KOPT-K1 (cell line): ENCODE measurements at regions not wholly inside any gene's neighbourhood (a gene's known extent, or its start where the extent isn't known, plus 50 kb on each side); places are given as distances from the start of the nearest gene placed in this dataset.
"Not testable (repeated sequence)": the region's sequence is repeated elsewhere in the genome, so short reads cannot be mapped to it uniquely, and the experiment has no call there.

ENCODE experiments used
- H3K27ac ChIP-seq: fragments of 200-600 bp; sonication (generic); 2 replicates; pipeline ENCODE4 v1.5.1; 2016; ENCODE audit warnings: antibody characterized with exemption, mild to moderate bottlenecking, low read depth, low read length; ENCODE audit not compliant: poor library complexity, severe bottlenecking
- H3K36me3 ChIP-seq: fragments of 200-600 bp; sonication (generic); 2 replicates; pipeline ENCODE4 v1.5.1; 2017; ENCODE audit warnings: antibody characterized with exemption, mild to moderate bottlenecking, low read length, moderate library complexity; ENCODE audit not compliant: insufficient read depth
- H3K9me3 ChIP-seq: fragments of 200-600 bp; sonication (generic); 2 replicates; pipeline ENCODE4 v1.5.1; 2017; ENCODE audit warnings: antibody characterized with exemption, low read length, mild to moderate bottlenecking; ENCODE audit not compliant: insufficient read depth, poor library complexity, severe bottlenecking

DNA sequence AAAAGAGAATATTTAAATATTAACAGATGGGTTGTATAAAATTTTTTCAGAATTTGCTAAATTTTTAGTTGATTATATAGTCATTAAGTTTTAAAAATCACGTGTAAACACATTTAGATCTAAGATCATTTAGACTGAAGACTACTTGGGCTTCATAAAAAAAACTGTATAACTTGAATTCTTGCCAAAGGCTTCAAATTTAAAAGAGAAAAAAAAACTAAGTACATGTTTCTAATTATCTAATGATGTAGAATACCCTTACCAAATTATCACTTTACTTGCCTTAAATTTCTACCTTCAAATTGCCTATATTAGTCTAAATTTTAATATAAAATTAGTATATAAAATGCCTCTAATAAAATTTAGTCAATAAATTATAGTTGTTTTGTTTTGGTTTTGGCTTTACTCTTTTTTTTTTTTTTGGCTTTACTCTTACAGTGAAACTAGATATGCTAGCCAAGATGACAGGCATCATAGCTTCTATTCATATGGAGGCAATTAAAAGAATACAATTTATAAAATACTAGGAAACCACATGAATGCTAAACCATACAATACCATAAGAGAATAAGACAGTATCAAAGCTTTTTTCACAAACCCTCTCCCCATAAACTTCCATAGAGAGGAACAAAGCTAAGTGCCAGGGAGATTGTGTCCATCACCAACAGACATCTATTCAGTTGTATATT lies 183.1 kb upstream of the KCNMB2 start:
- H3K27ac ChIP-seq: no peak overlapping the region
- no peaks in the 10 kb centered on the region for H3K9me3 ChIP-seq
- H3K36me3 ChIP-seq: no peaks in the 10 kb centered on the region

DNA sequence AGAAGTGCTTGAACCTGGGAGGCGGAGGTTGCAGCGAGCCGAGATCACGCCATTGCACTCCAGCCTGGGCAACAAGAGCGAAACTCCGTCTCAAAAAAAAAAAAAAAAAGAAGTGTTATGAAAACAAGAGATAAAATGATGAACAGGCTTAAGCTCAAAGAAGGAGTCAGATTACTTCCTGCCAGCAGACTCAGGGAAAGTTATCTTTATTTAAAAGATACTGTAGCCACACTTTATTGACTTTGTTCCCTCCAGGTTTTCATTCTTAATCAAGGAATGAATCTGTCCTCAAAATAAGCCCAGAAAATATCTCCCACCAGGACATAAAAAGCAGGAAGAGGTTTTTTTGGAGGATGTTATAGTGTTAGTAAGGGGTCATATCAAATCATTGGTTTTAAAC lies 176.5 kb upstream of the KCNMB2 start:
- Histone ChIP-seq H3K36me3 (no peaks in the 10 kb centered on the region), H3K9me3 (no peaks in the 10 kb centered on the region), H3K27ac (no peak overlapping the region)

DNA sequence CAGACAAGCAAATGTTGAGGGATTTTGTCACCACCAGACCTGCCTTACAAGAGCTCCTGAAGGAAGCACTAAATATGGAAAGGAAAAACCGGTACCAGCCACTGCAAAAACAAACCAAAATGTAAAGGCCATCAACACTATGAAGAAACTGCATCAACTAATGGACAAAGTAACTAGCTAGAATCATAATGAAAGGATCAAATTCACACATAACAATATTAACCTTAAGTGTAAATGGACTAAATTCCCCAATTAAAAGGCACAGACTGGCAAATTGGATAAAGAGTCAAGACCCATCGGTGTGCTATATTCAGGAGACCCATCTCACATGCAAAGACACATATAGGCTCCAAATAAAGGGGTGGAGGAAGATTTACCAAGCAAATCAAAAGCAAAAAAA lies 173.2 kb upstream of the KCNMB2 start:
- not testable (repeated sequence) for H3K9me3 ChIP-seq, H3K36me3 ChIP-seq, H3K27ac ChIP-seq

DNA sequence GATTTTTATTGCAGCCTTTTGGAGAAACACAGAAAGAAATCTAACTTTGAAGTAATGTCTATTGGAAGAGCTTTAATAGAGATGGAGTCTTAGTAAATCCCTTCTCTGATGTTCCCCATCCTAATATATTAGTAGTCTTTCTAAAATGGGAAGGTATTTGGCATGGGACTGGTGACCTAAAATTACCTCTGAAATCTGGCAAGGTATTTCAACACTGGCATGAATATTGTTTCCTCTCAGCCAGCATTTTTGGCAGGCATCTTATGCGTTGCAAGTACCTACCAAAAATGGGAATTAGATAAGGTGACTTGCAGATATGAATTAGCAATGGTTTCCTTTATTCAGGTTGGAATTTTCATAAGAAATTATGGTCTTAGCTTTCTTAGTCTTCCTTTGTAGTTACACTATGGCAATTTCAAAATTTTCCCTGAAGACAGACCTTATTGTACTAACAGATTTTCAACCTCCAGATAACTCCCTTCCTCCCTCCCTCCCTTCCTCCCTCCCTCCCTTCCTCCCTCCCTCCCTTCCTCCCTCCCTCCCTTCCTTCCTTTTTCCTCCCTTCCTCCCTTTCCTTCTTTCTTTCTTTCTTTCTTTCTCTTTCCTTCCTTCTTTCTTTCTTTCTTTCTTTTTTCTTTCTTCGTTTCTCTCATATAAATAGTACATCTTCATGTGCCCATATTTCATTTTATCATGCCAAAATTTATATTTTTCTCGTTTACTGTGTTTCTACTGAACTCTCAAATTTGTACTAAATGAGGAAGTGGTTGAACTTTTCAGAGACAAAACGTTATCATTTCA lies 168.2 kb upstream of the KCNMB2 start:
- Histone ChIP-seq H3K9me3 (no peaks in the 10 kb centered on the region), H3K36me3 (no peaks in the 10 kb centered on the region), H3K27ac (no peak overlapping the region)

DNA sequence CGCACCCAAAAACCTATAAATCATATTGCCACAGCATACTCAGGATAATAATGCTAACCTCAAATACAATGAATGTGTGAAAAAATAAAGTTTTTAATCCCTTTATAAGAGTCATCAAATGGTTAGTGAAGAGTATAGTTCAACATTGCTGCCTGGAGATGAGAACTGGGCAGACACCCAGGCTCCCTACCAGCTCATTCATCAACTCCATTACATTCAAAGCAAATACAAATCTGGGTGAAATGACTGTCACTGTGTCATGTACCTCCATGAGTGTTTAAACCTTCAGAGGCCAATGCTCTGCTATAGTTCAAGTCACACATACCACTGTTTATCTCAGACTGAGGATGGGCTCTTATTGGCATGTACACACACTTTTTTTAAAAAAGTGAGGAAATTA lies 167.2 kb upstream of the KCNMB2 start:
- no peak overlapping the region for H3K27ac ChIP-seq
- H3K9me3 ChIP-seq: no peaks in the 10 kb centered on the region
- H3K36me3 ChIP-seq: no peaks in the 10 kb centered on the region

DNA sequence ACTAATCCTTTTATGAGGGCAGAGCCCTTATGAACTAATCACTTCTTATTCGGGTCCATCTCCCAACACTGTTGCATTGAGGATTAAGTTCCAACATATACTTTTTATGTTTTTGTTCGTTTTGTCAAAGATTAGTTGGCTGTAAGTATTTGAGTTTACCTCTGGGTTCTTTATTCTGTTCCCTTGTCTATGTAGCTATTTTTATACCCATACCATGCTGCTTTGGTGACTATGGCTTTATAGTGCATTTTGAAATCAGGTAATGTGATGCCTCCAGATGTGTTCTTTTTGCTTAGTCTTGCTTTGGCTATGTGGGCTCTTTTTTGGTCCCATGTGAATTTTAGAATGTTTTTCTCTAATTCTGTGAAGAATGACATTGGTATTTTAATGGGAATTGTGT lies 166.4 kb upstream of the KCNMB2 start:
- no peaks in the 10 kb centered on the region for H3K36me3 ChIP-seq
- H3K27ac ChIP-seq: no peak overlapping the region
- no peaks in the 10 kb centered on the region for H3K9me3 ChIP-seq

DNA sequence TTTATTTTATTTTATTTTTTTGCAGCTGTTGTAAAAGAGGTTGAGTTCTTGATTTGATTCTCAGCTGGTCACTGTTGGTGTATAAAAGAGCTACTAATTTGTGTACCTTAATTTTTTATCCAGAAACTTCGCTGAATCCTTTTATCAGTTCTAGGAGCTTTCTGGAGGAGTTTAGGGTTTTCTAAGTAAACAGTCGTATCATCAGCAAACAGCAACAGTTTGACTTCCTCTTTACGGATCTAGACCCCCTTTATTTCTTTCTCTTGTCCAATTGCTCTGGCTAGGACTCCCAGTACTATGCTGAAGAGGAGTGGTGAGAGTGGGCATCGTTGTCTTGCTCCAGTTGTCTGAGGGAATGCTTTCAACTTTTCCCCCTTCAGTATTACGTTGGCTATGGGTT lies 165.8 kb upstream of the KCNMB2 start:
- no peaks in the 10 kb centered on the region for H3K36me3 ChIP-seq
- H3K9me3 ChIP-seq: no peaks in the 10 kb centered on the region
- H3K27ac ChIP-seq: no peak overlapping the region

DNA sequence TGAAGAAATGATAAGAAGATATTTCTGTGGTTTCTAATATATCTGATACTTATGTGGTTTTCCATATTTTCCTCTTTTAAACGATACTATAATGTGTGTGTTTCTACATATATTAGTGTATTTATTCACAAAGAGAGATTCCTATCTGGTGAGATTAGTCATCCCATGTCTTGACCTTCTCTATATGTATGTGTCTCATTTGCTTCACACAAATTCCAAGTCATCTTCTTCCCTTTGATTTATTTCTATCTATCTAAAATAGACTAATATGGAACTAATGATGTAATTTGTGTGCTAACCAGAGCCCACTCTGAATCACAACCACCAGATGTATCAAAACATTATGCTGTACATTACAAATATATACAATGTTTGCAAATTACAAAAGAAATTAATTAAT lies 154.7 kb upstream of the KCNMB2 start:
- H3K27ac ChIP-seq: no peak overlapping the region
- no peaks in the 10 kb centered on the region for H3K9me3 ChIP-seq
- H3K36me3 ChIP-seq: no peaks in the 10 kb centered on the region

DNA sequence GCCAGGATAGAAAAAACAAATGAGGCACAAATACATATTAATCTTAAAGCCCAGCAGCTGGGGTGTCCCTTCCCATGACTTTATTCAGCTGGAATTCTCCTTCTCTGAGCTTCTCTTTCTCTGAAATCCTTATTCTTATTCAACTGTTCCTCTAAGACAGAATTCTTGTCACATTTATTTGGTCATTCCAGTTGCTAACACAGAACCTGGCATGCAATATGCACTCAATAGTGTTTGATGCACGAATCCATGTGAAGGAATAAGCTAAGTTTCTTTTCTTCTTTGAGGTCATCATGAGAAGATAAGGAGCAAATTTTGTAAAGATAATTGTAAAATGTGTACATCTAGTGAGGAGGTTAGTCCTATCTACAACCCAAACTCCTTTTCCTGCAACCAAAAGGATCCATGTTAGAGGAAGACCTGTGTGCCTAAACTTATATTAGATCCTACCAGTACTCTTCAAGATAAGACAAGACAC lies 154.2 kb upstream of the KCNMB2 start:
- Histone ChIP-seq H3K27ac (no peak overlapping the region), H3K9me3 (no peaks in the 10 kb centered on the region), H3K36me3 (no peaks in the 10 kb centered on the region)

DNA sequence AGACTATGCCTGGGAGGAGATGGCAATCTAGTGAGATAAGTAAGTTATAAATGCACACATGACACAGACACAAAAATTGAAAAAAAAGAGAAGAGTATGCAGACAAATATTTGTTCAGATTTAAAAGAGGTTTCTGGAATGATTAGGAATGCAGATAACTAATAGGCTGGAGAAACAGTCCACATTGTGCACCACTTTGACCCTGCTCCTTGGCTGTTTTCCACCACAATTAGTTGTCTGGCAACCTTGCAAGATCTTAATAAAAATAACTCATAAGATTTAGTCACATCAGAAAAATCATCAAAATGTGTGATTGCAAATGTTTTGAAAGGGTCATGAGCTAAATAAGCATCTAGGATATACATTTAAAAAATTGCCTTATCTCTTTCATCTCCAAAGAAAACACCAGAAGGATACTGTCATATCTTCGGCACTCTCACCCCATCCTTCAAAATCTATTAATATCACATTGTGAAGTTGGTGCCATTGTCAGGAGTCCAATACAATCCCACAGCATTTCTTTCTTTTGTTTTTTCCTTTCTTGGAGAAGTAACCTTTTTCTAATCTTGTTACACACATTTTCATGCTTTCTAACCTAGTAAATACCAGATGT lies 153.7 kb upstream of the KCNMB2 start:
- no peaks in the 10 kb centered on the region for H3K9me3 ChIP-seq
- H3K27ac ChIP-seq: no peak overlapping the region
- H3K36me3 ChIP-seq: no peaks in the 10 kb centered on the region

DNA sequence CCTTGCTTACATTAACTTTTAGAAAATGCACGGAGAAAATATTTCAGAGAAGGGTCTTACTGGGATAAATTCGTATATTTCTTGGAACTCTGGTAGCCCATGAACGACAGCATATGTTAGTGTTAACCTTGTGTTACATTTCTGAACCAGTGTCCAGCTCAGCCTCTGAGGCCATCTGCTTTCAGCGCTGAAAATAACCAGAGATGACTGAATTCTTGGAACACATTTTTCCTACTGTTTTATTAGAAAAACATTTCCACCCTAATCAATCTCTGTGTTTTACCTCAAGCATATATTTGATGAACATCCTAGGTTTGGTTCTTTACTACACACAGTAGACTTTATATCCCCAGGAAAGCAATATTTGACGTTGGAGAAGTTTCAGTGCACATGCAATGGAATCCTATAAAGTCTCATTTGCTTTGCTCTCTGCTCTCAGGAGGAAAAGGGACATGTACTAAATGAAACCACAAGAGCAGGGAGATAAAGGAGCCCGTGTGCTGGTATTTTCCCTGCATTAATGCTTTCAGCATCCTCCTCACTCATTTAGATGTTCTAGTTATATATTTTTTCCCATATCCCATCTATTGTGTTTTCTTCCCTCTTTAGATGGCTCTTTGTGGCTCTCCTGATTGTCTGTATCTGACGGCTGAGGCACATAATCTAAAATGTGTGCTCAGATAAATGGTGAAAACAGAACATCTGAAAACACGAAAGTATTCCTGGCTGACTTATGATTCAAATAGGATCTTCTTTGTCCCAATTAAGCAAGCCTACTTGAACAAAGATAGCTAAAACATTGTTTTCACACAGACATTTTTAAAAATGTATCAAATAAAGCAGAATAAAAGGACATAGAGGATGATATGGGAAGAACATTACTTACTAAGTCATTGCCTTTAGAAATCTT lies 151.7 kb upstream of the KCNMB2 start:
- no peak overlapping the region for H3K27ac ChIP-seq
- no peaks in the 10 kb centered on the region for H3K36me3 ChIP-seq
- H3K9me3 ChIP-seq: no peaks in the 10 kb centered on the region

DNA sequence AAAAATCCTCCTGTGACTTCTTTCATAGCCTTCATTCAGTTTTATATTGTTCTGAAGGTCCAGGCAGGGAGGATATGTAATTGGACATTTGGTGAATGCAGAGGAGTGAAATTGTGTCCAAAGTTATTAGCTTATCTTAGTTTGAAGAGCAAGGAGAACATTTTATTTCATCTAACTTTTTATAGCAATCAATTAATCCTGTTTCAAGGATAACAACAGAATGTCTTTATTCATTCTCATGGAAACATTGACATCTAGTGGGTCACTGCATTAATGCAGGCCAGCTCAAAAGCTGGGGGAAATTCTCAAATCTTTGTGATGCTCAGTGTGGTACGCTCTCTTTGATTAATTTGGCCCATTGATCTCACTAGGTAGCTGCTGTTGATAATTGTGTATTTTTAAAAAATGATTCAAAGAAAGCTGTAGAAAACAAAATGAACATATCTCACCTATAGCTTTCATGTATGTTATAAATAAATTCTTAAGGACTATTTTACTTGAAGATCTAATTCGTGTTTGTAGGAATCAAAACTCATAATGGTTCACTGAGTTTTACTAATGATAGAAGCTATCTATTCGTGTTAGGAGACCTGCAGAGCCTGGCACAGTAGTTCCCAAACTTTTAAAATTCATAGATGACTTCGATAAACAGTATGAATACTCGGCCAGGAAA lies 150.8 kb upstream of the KCNMB2 start:
- no peaks in the 10 kb centered on the region for H3K9me3 ChIP-seq
- no peak overlapping the region for H3K27ac ChIP-seq
- H3K36me3 ChIP-seq: no peaks in the 10 kb centered on the region

DNA sequence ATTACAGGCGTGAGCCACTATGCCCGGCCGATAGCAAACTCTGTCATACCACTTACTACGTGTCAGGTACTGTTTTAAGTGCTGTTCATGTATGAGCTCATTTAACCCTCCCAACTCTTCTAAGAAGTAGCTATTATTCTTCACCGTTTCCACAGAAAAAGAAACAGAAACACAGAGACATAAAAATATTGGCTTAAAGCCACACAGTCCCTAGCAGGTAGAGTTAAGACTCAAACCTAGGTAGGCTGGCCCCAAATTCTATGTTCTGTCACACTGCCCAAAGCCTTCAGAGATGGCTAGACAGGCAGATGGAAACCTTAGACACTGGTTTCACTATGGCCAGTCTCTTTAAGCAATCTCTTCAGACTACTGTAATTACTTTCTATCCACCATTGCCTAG lies 149.8 kb upstream of the KCNMB2 start:
- H3K9me3 ChIP-seq: no peaks in the 10 kb centered on the region
- no peaks in the 10 kb centered on the region for H3K36me3 ChIP-seq
- no peak overlapping the region for H3K27ac ChIP-seq

DNA sequence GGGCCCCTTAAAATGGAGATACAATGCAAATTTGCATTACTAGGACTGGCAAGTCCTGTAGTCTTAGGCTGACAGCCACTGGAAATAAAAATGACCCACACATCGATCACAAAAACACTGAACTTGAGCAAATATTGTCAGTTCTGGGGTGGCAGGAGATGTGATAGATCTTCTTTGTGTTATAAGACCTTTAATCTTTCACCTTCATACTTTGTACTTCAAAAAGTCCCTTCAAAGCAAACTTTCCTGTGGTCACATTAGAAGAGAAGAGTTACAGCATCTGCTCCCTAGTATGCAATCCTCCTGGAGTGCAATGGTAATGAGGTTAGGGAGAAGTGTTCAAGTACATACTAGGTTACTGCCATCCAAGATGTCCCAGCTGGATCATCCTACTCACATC lies 149.4 kb upstream of the KCNMB2 start:
- Histone ChIP-seq H3K9me3 (no peaks in the 10 kb centered on the region), H3K27ac (no peak overlapping the region), H3K36me3 (no peaks in the 10 kb centered on the region)
